DMS 273 treated with DMSO at 0.1 percent for 48 hours (cell line): ENCODE measurements at regions not wholly inside any gene's neighbourhood (a gene's known extent, or its start where the extent isn't known, plus 50 kb on each side); places are given as distances from the start of the nearest gene placed in this dataset.

Experiments used
- DNase-seq: peaks from one replicate; lab custom pipeline; 2025; lab: John Stamatoyannopoulos, UW

DNA sequence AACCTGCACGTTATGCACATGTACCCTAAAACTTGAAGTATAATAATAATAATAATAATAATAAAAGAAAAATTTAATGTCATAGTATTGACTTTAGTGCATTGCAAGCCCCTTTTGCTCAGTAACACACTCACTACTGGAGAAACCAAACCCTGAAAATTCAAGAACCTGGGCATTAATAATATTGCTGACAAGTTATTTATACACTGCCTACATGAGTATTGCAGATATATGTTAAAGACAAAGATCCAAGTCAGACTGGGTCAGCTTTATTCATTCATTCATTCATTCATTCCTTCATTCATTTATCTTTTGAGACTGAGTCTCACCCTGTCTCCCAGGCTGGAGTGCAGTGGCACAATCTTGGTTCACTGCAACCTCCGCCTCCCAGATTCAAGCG lies 1711.2 kb downstream of the TP53TG3F start:
- DNase-seq: no peak

DNA sequence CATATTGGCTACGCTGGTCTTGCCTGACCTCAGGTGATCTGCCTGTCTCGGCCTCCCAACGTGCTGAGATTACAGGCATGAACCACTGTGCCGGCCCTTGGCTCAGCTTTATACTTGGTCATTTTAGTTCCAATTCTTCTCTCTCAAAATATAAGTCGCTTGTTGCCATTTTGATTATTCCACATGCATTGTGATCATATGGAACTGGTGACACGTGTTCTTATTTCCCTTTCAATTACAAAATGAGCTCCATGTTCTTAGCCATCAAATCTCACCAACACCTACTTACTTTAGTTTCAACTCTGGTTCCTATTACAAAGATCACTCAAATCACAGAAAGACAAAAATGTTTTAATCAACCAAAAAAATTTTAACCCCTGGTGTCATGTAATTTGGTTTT lies 1711.7 kb downstream of the TP53TG3F start:
- no peak for DNase-seq

DNA sequence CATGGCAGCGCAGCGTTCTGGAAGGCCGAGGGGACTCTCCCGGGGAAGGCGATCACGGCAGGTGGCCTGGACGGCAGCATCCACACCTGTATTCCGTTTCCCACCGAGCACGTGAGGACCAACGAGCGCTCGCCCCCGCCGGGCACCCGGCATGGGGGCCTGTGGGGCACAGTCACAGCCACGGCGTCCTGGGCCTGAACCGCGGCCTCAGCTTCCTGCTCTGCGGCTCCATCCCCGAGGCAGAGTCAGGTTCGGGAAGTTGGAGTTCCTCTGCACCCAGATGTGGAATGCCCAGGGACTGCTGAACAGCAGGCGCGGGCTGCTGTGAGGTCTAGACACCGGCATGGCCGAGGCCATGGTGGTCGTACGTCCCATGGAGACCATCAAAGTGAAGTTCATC lies 1713.9 kb downstream of the TP53TG3F start:
- DNase-seq: no peak

DNA sequence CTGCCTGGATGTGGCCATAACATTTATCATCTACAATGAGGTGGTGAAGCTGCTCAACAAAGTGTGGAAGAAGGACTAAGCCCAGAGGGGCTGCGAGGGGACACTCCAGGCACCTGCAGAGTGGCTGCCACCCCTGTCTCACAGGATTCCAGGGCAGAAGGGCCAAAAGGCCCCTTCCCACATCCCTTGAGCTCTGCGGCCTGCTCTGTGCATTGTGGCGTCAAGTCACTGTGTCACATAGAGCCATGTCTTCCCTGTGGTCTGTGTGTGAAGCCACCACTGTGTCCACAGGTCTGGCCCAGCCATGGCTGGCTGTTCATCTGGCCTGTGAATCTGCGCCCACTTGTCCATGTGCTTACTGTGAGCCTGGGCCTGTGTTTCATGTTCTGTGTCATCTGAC lies 1714.6 kb downstream of the TP53TG3F start:
- no peak for DNase-seq

DNA sequence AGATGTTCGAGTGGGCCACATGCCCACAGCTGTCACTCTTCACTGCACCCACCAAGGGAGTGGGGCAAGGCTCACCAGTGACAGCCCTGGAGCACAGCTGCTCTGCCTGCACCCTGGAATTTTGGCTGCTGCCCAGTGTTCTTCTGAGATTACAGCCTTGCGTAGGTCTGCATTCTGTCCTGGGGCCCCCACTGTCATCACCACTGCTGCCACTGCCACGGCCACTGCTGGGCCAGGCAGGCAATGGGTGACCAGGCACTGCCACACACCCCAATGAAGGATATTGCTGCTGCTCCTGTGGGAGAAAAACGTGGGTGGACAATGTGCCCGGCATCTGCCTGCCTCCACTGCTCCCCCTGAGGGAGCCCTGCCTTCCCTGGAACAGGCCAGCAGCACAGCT lies 1717.0 kb downstream of the TP53TG3F start:
- DNase-seq: no peak

DNA sequence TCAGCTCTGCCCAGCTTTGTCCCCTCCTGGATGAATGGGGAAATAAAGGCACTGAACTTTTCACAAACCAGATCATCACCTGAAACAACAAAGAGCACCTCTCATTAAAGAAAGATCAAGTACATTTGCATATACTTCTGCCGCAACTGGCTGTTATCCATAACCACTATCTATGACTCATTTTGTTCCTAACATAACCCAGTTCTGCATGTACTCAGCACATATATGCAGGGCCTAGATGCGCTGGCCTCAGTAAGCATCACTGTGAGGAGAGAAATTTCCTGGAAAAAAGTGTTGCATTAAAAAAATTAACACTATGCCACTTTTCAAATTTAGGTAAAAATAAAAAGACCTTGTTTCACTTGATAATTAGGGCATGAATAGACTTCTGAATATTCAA lies 1718.4 kb downstream of the TP53TG3F start:
- no peak for DNase-seq

DNA sequence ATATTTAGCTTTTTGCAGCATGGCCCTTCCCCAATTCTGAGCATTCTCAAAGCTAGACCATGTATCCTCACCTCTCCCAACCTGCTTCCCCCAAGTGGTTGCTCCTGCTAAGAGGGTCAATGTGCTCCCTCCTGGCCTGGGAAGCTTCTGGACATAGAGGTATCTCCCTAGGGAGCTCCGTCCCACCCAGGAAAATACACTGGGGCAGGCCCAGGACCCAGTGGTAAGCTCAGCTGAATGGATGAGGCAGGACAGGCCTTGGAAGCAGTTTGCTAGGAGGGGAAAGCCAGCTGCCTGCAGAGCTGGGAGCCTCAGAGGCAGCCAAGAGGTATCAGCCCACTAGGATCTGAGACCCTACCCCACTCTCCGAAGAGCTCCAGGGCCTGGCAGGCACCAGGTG lies 1721.6 kb downstream of the TP53TG3F start:
- DNase-seq: no peak

DNA sequence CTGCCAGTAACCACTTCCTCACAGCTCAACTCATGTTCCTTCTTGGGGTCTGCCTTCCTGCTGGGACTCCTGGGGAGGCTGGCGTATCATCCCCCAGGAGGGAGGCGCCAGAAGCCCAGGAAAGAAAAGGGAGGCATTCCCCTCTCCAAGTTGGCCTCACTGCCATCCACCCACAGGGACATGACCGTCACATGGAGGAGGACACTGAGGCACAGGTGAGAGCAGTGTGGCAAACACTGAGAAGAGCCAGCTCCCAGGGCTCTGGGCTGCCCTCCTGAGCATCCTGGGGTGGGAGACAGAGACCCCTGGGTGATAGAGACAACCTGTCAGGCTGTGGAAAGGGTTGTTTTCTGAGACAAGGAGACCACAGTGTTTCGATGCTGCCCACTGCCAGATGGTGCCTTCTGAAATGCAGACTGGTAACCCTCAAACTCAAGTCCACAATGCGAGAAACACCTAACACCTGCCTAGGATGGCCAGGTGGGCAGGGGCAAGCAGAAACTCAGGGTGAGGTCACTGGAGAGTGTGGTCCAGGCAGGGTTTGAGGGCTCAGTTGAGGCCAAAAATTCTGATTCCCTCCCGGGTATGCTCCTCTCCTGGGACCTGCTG lies 1722.1 kb downstream of the TP53TG3F start:
- no peak for DNase-seq

DNA sequence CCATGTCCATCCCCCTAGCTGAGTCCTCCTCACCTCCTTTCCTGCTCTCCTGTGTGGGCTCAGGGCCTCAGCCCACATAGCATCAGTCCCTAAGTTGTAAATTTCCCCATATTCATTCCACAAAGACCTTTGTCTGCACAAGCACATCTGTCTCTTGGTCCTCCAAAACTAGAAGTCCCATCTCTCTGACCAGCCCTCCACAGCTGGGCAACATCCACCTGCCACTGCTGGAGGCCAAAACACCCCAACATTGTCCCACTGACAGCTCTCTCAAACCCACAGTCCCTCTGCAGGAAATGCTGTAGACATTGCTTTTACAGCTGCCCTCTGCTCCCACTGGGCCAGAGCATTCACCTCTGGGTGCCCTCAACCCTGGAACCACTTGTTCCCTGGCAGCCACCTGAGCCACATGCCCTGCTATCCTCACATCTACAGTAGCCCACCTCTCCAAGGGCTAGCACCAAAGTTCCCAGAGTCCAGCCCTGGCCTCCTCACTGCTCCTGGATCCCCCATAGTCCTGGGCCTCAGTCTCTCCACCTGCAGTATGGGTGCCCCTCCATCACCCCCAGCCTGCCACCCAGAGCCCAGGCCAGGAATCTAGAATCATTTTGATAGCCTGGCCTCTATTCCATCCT lies 1722.7 kb downstream of the TP53TG3F start:
- no peak for DNase-seq

DNA sequence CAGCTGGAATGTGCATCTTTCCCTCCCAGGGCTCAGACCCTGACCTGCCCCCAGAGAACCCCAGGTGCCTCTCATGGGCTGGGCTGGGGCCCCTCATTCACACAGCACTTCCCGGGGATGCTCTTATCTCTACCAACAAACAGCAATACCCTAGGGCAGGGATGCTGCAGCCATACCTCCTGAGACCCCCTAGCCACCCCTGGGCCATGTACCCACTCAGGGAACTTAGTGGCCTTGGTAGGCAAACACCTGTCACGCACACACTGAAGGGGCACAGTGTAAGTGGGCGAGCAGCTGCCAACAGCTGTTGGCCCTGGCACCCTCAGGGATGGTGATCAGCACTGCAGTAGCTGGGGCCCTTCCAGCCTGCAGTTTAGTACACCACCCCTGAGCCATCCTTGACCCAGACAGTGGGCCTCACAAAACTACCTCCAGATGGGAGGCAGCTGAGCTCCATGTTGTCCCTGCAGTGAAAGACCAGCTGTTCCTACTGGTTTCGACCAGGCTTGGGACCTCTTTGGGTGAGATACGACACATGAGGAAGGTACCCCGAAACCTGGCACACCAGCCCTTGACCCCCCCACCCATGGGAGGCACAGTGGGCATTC lies 1723.6 kb downstream of the TP53TG3F start:
- DNase-seq: no peak

DNA sequence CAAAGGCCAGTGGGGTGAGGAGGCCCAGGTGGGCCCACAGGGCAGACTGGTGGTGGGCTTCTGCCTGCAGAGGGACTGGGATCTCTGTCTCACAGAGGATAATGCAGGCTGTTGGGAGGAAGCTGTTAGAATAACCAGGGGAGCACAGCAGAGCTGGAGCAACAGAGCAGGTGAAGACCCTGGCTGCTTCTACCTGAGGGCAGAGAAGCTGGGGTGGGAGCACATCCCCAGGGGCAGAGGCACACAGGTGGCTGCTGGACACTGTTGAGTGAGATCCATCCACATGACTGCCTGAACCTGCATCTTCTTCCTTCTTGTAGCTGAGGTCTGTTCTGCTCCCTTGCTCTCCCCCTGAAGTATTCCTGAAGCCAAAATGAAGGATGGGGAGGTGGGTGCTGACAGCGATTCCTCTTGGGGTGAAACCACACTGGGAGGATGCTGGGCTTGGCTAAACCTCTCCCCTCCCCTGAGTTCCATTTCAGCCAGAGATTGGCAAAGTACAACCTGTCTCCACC lies 1725.0 kb downstream of the TP53TG3F start:
- DNase-seq: no peak

DNA sequence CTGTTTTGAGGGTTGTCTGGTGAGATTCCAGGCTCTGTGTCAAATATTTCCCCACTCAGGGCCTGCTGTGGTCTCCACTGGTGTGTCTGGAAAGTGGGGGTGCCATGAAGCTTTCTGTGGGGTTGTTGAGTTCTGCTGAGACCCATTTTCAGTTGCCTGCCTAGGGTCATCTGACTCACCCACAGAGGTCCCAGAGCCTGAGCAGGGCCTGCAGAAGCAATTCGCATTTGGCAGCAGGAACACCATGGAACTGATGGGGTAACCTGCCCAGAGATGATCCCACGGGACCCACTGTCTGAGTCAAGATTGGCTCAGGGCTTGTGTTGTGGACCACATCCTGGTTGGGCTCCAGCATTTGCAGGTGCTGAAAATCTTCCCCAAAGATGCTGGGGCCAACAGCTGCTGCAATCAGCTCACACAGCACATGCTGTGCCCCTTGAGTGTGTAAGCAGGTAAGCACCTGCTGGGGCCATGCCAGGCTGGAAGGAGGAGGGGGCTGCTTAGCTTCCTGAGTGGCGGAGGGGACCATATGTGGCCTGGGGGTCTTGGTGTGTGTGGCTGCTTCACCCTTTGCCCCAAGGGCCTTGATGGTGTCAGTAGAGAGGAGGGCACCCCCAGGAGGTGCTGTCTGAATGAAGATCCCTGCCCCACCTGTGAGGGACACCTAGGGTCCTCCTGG lies 1726.1 kb downstream of the TP53TG3F start:
- no peak for DNase-seq

DNA sequence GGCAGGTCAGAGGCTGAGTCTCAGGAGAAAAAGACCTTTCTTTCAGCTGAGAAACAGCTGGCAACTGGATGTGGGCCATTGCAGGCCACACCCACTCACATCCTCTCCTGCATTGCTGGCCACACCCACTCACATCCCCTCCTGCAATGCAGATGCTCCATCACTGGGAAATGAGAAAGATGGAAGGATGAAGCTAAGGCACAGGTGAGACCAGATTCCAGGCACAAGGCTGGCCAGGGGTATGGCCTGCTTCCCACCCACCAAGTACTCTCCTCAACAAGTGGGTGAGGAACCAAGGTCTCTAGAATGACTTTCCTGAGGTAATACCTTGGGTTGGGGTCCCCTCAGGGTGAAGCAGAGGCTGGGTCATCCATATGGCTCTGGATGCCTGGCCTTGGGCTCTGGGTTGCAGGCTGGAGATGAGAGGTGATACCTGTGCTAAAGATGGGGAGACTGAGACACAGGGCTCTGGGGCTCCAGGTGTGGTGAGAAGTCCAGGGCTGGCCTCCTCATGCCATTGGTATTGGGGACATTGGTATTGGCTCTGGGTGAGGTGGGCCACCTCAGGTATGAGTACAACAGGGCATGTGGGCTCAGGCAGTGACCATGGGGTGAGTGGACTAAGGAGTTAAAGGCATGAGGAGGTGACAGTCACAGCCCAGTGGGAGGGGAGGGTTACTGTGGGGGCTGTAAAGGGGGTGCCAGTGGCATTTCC lies 1726.8 kb downstream of the TP53TG3F start:
- DNase-seq: no peak

DNA sequence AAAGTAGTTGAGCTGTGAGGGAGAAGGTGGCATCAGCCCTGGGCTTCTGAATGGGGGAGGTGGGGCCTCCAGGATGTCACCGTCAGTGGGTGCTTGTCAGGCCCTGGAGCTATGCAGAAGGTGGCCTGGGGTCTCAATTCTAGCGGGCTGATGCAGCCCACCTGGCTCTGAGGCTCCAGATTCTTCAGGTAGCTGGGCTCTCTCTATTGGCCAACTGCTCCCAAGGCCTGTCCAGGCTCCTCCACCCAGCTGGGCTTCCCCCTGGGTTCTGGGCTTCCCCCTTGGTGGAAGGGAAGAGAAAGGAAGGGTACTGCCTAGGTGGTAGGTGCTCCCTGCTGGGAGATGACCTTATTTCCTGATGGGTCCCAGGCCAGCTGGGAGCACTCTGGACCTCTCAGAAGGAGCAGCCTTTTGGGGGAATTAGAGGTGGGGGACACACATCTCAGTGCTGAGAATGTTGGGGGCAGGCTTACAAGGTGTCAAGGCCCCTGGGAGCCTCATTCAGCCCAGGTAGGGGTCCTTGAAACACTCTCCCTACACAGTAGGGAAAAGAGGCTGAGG lies 1728.3 kb downstream of the TP53TG3F start:
- no peak for DNase-seq

DNA sequence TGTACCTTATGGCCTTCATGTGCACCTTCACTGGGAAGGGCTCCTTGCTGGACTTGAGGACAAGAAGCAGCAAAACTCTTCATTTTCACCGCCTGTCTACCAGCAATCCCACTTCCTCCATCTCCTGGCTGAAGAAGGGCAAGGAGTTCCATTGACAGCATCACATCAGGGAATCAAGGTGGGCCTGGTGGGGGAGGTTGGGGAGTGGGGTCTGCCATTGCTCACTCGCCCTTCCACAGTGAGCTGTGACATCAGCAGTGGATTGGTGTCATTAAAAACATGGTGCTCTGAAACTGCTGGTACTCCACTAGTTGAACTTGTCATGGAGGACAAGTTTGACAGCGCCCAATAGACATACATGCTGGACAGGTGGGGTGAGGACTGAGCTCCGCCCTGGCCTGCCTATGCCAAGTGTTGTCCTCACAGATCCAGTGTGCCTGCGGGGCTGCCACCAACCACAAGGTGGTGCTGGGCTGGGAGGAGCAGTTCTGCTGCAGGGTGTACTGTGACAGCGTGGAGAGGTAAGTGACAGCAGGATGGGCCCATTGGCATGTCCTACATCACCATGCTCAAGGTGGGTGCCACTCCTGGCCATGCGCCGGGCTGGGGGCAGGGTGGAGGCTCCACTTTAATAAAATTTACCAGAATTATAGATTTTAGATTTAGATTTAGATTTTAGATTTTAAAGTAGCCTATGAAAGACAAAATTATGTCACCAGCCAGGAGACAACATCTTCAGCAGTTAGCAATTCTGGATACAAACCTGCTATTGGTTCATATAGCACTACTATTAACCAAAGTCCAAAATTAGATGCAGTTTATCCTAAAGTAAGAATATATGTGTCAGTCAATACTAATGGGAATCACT lies 1729.1 kb downstream of the TP53TG3F start:
- DNase-seq: no peak

DNA sequence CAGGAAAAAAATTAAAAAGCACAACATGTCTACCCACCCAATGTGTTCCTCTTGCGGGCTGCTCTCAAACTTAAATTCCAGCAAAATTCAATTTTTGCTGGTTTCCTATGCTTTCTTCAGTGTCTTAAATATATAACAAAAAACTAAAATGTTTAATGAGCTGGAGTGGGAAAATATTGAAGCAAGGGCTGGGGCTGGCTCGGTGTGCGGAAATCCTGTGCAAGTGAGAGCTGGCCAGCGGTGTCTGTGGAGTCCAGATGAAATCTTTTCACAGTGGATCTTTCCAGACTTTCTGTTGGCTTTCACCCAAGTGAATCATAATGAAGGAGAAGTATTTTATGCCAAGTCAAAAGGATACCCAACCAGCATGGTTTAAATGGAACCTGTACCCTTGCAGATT lies 1733.6 kb downstream of the TP53TG3F start:
- no peak for DNase-seq

DNA sequence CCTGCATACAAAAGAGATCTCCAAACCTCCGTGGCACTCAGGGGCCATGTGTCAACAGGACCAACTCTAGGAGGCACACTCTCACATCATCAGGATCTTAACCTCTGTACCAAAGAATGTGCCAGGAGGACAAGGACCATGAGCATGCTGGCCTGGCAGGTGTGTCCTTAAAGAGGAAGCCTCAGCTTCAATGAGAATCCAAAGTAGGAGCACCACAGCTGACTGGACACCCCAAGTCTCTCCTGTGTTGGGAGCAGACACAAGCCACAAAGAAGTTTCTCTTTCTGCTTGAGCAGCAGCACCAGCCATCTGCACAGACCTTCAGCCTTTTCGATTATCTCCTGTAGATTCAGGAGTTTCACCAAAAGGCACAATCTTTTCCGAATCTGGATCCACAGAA lies 1734.5 kb downstream of the TP53TG3F start:
- no peak for DNase-seq

DNA sequence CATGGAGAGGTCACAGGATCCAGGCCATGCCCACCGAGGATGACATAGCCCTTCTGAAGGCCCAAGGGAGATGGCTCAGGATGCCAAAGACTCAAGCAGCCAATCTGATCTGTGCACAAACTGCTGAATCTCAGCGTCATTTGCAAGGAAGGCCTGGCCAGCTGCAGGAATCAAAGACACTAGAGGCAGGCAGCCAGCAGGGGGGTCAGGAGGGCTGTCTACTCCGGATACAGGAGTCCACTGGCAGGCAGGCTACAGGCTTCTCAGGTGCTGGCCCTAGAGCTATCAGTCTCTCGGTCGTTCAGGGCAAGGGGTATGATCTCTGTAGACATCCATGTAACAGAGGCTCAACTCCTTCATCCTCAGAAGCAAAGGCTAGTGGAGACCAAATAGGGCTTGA lies 1735.3 kb downstream of the TP53TG3F start:
- no peak for DNase-seq

DNA sequence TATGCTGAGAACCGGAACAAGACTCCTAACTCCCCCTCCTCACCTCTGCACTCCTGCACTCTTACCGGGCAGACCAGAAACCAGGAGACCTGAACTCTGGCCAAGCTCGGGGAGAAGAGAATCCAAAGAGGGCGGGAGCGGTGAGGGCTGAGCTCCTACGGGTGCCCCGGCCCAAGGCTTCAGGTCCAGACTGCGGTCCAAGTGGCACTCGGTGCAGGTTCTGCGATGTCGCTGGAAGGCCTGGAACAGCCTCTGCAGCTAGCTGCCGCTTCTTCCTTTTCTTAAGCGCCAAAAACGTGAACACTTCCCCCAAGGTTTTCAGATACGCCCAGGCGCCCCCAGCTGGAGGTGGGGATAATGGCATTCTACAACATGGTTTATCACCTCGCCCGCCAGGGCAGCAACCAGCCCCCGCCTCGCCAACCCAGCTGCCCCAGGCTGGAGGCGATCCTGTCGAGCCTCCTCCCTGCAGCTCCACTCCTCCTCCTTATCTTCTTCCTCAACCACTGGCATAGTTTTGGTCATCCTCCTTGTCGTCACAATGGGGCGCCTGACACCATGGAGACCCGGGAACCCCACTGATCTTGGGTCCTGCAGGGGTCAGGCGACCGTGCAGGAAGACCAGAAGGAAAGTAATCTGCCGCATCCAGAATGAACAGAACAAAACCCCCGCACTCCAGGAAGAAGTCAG lies 1735.9 kb downstream of the TP53TG3F start:
- no peak for DNase-seq

DNA sequence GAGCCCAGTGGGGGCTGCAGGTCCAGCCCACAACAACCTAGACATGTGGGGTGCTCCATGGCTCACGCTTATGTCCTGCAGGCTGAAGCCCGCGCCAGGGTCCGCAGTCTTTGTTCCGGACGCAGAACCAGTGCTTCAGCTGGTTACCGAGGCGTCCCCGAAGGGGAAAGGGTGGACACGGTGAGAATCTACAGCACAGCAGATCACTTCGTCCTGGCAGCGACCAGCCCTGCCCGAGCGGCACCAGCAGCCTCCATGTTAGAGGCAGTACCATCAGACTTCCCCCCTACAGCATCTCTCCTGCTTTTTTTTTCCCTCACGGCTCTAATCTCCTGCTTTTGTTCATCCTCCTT lies 1736.4 kb downstream of the TP53TG3F start:
- no peak for DNase-seq

DNA sequence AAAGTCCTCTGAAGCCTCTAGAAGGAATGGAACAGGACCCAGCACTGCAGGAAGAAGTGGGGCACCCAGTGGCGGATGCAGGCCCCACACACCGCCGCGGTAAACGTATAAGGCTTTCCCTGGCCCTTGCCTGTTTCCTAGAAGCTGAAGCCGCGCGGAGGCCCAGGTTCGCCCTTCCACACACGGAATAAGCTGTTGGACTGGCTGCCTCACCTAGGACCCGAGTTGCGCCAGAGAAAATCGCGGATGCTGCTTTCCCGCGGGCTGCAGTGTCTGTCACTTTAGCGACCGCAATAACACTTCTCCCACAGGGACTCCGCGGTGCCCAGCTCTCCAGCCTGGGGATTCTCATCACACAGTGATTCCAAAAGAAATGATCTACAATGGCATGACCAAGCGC lies 1736.9 kb downstream of the TP53TG3F start:
- DNase-seq: no peak
